Umbilical cord (tissue), 1 donor: ENCODE measurements at regions not wholly inside any gene's neighbourhood (a gene's known extent, or its start where the extent isn't known, plus 50 kb on each side); places are given as distances from the start of the nearest gene placed in this dataset.

Experiments used
- DNase-seq: peaks from one replicate; pipeline ENCODE4 v3.0.0-alpha.2; 2015; ENCODE audit warnings: low spot score

- DNase-seq, result no peak
Measured at GRCh38 chr4:184575306-184575705, 73.9 kb downstream of the CASP3 start.

- DNase-seq, result peak; percentile 8
Measured at GRCh38 chr4:184574861-184575260, 74.4 kb downstream of the CASP3 start.

- DNase-seq, result no peak
Measured at GRCh38 chr4:184573701-184574100, 75.5 kb downstream of the CASP3 start.

GRCh38 chr4:184568770-184569169 lies 80.5 kb downstream of the CASP3 start:
- DNase-seq, result no peak

GRCh38 chr4:184563621-184564020 lies 85.6 kb downstream of the CASP3 start:
- no peak for DNase-seq

GRCh38 chr4:184558996-184559395 lies 84.6 kb upstream of the IRF2 start:
- DNase-seq, result no peak

- DNase-seq, result no peak
Measured at GRCh38 chr4:184553891-184554290, 79.5 kb upstream of the IRF2 start.

- DNase-seq, result no peak
Measured at GRCh38 chr4:184550476-184550875, 76.1 kb upstream of the IRF2 start.

GRCh38 chr4:184548648-184549341 lies 74.4 kb upstream of the IRF2 start:
- DNase-seq, result no peak

GRCh38 chr4:184548316-184548647 lies 73.9 kb upstream of the IRF2 start:
- no peak for DNase-seq

- no peak for DNase-seq
Measured at GRCh38 chr4:184544788-184545409, 70.5 kb upstream of the IRF2 start.

GRCh38 chr4:184541907-184542306 lies 67.6 kb upstream of the IRF2 start:
- DNase-seq, result no peak

GRCh38 chr4:184540307-184540706 lies 66.0 kb upstream of the IRF2 start:
- DNase-seq, result no peak

GRCh38 chr4:184538023-184538599 lies 63.8 kb upstream of the IRF2 start:
- peak; percentile 96 for DNase-seq

- peak; percentile 98 for DNase-seq
Measured at GRCh38 chr4:184537269-184538022, 63.1 kb upstream of the IRF2 start.

GRCh38 chr4:184536881-184537248 lies 62.5 kb upstream of the IRF2 start:
- no peak for DNase-seq

- peak; percentile 13 for DNase-seq
Measured at GRCh38 chr4:184536065-184536880, 61.9 kb upstream of the IRF2 start.

GRCh38 chr4:184534511-184535391 lies 60.4 kb upstream of the IRF2 start:
- peak; percentile 75 for DNase-seq

- DNase-seq, result no peak
Measured at GRCh38 chr4:184533908-184534307, 59.6 kb upstream of the IRF2 start.

- no peak for DNase-seq
Measured at GRCh38 chr4:184531008-184531407, 56.7 kb upstream of the IRF2 start.

GRCh38 chr4:184529283-184529682 lies 54.9 kb upstream of the IRF2 start:
- no peak for DNase-seq
